ENCODE measurements at regions not wholly inside any gene's neighbourhood (a gene's known extent, or its start where the extent isn't known, plus 50 kb on each side); places are given as distances from the start of the nearest gene placed in this dataset.

- Histone ChIP-seq H3K27me3 (ENCODE audit: low read depth) (peaks cover 14% of the 10 kb centered on the region), H3K27ac (replicated peaks) (no peak overlapping the region), H3K4me1 (no peaks in the 10 kb centered on the region), H3K36me3 (no peaks in the 10 kb centered on the region), H3K9me3 (replicated peaks) (no peaks in the 10 kb centered on the region), H3K4me3 (no peak overlapping the region)
- no peak for DNase-seq
- intact Hi-C loops (cut with micrococcal nuclease) = no loop called here
- no peak for TF ChIP-seq CTCF (IDR thresholded peaks at IDR 0.05; ENCODE audit: borderline replicate concordance)
These were observed 263.9 kb upstream of the TRPC7 start for GRCh38 chr5:136629125-136629792.

GRCh38 chr5:136626531-136626930 is 261.2 kb upstream of the TRPC7 start:
- TF ChIP-seq CTCF (IDR thresholded peaks at IDR 0.05; ENCODE audit: borderline replicate concordance) = no peak
- H3K36me3 ChIP-seq = no peaks in the 10 kb centered on the region
- intact Hi-C loops (cut with micrococcal nuclease) = no loop called here
- no peak overlapping the region for H3K4me3 ChIP-seq
- H3K4me1 ChIP-seq = no peaks in the 10 kb centered on the region
- H3K27ac ChIP-seq (replicated peaks) = no peak overlapping the region
- no peak for DNase-seq
- H3K27me3 ChIP-seq (ENCODE audit: low read depth) = peaks cover 13% of the 10 kb centered on the region
- no peaks in the 10 kb centered on the region for H3K9me3 ChIP-seq (replicated peaks)

- peaks cover 13% of the 10 kb centered on the region for H3K27me3 ChIP-seq (ENCODE audit: low read depth)
- no peak for DNase-seq
- intact Hi-C loops (cut with micrococcal nuclease) = no loop called here
- H3K9me3 ChIP-seq (replicated peaks) = no peaks in the 10 kb centered on the region
- H3K4me1 ChIP-seq = no peaks in the 10 kb centered on the region
- TF ChIP-seq CTCF (IDR thresholded peaks at IDR 0.05; ENCODE audit: borderline replicate concordance) = no peak
- H3K36me3 ChIP-seq = no peaks in the 10 kb centered on the region
- H3K4me3 ChIP-seq = no peak overlapping the region
- H3K27ac ChIP-seq (replicated peaks) = no peak overlapping the region
These were observed 257.4 kb upstream of the TRPC7 start for GRCh38 chr5:136622747-136623146.

- H3K27ac ChIP-seq (replicated peaks) = no peak overlapping the region
- TF ChIP-seq CTCF (IDR thresholded peaks at IDR 0.05; ENCODE audit: borderline replicate concordance) = no peak
- DNase-seq = no peak
- peaks cover 19% of the 10 kb centered on the region for H3K27me3 ChIP-seq (ENCODE audit: low read depth)
- no peaks in the 10 kb centered on the region for H3K36me3 ChIP-seq
- H3K4me3 ChIP-seq = no peak overlapping the region
- no peaks in the 10 kb centered on the region for H3K4me1 ChIP-seq
- intact Hi-C loops (cut with micrococcal nuclease) = no loop called here
- H3K9me3 ChIP-seq (replicated peaks) = no peaks in the 10 kb centered on the region
These were observed 256.4 kb upstream of the TRPC7 start for GRCh38 chr5:136621743-136622142.

- no peak overlapping the region for H3K4me3 ChIP-seq
- intact Hi-C loops (cut with micrococcal nuclease) = no loop called here
- DNase-seq = no peak
- H3K27me3 ChIP-seq (ENCODE audit: low read depth) = peaks cover 19% of the 10 kb centered on the region
- no peak for TF ChIP-seq CTCF (IDR thresholded peaks at IDR 0.05; ENCODE audit: borderline replicate concordance)
- H3K36me3 ChIP-seq = no peaks in the 10 kb centered on the region
- no peaks in the 10 kb centered on the region for H3K9me3 ChIP-seq (replicated peaks)
- no peaks in the 10 kb centered on the region for H3K4me1 ChIP-seq
- H3K27ac ChIP-seq (replicated peaks) = no peak overlapping the region
These were observed 255.3 kb upstream of the TRPC7 start for GRCh38 chr5:136620621-136621020.
